Mononuclear cell (primary cell): ENCODE measurements at regions not wholly inside any gene's neighbourhood (a gene's known extent, or its start where the extent isn't known, plus 50 kb on each side); places are given as distances from the start of the nearest gene placed in this dataset.

Source experiments
- H3K27me3 ChIP-seq: 2 replicates; pipeline ENCODE4 v1.6.0; 2011; ENCODE audit warnings: low read length, control low read depth; ENCODE audit not compliant: insufficient read depth
- H3K4me1 ChIP-seq: 2 replicates; pipeline ENCODE4 v1.5.1; 2011; ENCODE audit warnings: mild to moderate bottlenecking, low read length, control low read depth; ENCODE audit not compliant: insufficient read depth
- H3K4me3 ChIP-seq: 2 replicates; pipeline ENCODE4 v1.5.1; 2011; ENCODE audit warnings: mild to moderate bottlenecking, low read length, moderate library complexity
- H3K9me3 ChIP-seq: 2 replicates; pipeline ENCODE4 v1.5.1; 2011; ENCODE audit warnings: low read depth, mild to moderate bottlenecking, control low read depth, low read length

DNA sequence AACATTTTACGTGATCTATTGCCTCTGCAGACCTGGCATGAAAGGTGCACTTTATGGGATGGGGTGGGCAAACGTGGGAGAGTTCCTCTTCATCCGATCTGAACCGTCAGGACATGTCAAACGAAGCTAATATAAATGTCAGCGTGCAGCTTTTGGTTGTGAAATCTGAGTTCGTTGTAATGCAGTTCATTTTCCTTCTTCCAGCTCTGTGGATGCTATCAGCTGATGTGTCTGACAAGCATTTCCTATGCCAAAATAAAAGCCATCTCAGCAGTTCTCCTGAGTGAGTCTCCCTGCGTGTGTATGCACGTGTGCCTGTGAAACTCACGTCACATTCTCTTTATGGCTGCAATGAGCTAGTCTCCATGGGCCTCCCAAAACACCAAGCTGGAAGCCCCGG, 512.3 kb downstream of the MCTP2 start:
- Histone ChIP-seq H3K4me1 (no peaks in the 10 kb centered on the region), H3K9me3 (no peaks in the 10 kb centered on the region), H3K27me3 (no peaks in the 10 kb centered on the region), H3K4me3 (no peak overlapping the region)

DNA sequence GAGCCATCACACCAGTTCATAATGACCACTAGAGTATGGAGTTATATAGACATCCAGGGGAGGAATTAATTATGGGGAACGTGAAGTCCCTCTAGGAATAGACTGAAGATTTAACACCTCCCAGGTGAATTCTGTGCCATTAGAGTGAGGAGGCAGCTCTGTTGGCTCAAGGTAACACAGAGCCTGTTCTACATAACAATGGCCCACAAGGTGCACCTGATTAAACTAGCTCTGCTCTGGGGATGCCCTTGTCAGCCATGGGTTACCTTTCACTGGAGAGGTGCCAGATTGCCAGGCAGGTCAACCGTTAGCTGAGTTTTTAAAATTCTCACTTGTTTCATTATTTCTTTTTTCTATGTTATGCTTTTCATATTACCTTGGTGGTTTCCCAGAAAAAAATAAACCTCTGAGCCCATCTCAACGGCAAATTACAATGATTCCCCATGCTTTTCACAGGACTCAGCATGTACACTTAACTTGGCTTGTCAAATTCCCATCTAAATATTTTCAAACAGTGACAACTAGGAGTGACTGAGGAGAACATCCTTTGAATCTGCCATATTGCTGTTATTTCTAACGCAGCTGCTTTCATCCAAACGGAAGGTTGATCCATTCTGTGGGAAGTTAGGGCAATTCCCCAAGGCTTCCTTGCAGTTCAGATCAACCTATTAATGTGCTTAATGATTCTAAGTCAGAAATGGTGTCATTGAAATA, 512.9 kb downstream of the MCTP2 start:
- H3K4me3 ChIP-seq, result no peak overlapping the region
- no peaks in the 10 kb centered on the region for H3K9me3 ChIP-seq
- H3K4me1 ChIP-seq, result no peaks in the 10 kb centered on the region
- H3K27me3 ChIP-seq, result no peaks in the 10 kb centered on the region

DNA sequence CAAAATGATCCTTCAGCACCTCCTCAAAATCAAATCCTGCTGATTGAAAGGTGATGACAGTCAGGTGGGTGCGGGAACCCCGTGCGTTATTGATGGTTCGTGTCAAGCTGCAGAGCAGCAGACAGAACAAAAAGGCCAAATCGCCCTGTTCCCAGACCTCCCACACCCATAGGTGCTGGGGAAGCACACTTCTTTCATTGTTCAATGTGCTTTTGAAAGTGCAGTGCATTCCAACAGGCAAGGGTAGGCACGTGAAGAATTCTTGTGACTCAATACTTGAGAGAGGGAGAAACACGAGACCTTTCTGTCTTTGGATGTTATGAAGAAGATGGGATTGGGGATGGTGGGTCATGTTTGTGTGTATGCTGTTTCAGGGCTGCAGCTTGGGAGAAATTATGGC, 514.0 kb downstream of the MCTP2 start:
- Histone ChIP-seq H3K27me3 (no peaks in the 10 kb centered on the region), H3K4me3 (no peak overlapping the region), H3K4me1 (no peaks in the 10 kb centered on the region), H3K9me3 (no peaks in the 10 kb centered on the region)

DNA sequence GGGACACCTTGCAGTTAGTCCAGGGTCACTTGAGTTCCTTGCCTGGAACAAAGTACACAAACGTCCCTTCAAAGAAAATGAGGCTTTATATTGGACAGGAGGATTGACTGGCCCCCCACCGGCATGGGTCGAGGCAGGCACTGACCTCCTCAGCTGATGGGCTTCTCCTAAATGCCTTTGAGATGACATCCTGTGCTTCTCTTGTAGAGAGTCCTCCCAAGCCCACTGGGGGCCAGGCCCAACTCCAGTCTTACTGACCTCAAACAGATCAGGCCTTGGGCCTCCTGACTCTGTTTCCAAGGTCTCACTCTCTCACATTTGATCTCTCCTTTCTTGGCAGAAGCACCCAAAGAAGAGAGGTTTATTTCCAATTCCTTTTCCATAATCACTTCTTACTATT, 516.1 kb downstream of the MCTP2 start:
- Histone ChIP-seq H3K9me3 (no peaks in the 10 kb centered on the region), H3K27me3 (no peaks in the 10 kb centered on the region), H3K4me3 (no peak overlapping the region), H3K4me1 (no peaks in the 10 kb centered on the region)

DNA sequence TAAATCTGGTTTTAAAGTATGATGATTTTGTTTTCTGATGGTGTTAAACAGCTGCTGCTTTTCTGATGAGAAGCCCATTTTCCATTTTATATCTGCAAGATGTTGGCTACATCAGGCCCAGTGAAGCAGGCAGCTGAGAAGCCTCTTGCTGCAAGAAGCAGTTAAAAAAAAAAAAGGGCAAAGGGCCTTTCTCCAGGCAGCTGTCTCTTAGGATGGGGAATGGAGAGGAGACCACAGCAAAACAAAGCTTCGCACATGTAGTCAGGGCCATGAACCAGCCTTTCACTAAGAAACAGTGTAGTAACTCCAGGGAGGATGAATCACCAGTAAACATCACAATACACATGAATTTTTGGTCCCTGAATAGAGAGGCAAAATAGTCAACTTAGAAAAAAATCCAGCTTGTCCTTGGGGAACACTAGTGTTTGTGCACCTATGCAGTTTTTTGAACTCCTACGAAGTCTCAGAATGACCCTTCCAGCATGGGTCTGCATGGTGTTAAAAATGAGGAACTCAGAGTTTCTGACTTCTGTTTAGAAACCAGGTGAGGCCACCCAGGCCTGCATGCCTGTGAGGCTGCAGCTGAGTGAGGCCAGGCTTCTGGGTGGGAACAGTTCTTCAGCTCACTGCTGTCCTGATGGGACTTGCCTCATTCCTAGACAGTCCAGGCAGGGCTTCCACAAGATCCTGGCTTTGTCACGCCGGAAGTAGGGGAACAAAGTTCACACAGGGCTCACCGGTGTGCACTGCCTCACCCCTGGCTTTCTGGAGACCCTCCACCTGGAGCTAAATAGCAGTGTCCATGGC, 518.7 kb downstream of the MCTP2 start:
- Histone ChIP-seq H3K27me3 (no peaks in the 10 kb centered on the region), H3K9me3 (no peaks in the 10 kb centered on the region), H3K4me3 (no peak overlapping the region), H3K4me1 (no peaks in the 10 kb centered on the region)

DNA sequence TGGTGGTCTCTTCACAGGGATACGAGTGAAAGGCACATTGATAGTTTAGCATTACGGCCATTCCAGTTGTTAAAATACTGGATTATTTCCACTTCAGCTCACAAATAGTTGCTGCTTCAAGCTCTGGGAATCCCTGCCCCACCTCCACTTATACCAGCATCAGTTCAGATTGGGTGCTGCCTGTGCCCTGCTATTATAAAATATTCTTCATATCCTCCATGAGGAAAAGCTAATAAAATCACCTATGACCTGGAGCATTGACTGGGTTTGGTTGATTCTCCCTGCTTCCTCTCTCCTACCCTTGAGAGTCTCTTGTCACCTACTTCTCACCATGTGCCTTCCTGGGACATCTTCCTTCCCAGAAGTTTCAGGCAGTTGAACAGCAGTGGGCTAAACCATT, 529.0 kb downstream of the MCTP2 start:
- H3K4me3 ChIP-seq, result no peak overlapping the region
- no peaks in the 10 kb centered on the region for H3K4me1 ChIP-seq
- no peaks in the 10 kb centered on the region for H3K9me3 ChIP-seq
- no peaks in the 10 kb centered on the region for H3K27me3 ChIP-seq

DNA sequence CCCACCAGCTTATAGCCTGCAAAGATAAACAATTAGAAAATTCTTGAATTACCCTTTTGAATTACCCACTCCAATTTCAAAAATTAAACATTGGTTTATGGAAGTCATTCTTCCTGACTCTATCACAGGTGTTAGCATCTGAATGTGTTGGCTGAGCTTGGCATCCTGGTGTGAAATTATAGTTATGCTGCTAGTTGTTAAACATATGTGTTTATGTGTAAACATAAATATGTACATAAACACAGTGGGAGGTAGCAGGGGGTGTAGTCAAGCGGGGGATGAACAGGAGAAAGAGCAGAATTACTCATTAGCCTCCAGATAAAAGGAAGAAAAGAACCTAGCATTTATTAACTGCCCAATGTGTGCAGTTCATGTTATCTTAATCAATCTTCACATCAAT, 530.2 kb downstream of the MCTP2 start:
- Histone ChIP-seq H3K4me3 (no peak overlapping the region), H3K4me1 (no peaks in the 10 kb centered on the region), H3K27me3 (no peaks in the 10 kb centered on the region), H3K9me3 (no peaks in the 10 kb centered on the region)

DNA sequence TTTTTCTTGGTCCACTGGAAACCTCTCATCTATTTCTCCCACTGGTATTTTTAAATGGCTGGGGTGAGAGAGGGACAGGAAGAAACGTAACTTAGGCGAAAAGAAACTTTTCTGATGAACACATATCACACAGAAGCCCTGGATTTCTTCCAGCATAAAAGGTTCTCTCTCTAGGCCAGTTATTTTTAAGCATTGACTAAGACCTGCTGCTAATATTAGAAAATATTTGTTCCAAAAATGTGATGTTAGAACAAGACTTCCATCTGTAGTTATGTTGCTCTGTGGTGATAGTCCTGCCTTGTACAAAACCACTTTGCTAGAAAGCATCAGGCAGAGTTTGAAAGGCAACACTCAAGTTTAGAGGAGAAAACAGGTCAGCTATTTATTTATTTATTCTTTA, 537.7 kb downstream of the MCTP2 start:
- Histone ChIP-seq H3K4me1 (no peaks in the 10 kb centered on the region), H3K27me3 (no peaks in the 10 kb centered on the region), H3K9me3 (no peaks in the 10 kb centered on the region), H3K4me3 (no peak overlapping the region)

DNA sequence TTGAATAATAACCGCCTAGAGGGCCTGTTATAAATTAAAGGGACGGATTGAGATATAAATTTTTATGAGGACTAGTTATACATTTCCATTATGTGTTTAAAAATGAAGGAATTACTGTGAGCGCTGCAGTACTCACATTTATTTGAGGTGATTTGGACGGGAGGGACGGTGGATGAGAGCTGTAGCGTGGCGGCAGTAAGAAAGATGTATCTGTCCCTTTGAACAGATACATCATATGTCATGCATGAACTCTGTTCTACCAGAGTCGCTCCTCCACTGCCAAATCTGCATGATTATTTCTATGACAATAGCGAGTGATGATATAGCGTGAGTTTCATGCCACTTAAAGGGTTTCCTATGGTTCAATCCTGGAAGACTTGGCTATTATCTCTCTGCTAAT, 538.8 kb downstream of the MCTP2 start:
- H3K27me3 ChIP-seq, result no peaks in the 10 kb centered on the region
- H3K9me3 ChIP-seq, result no peaks in the 10 kb centered on the region

DNA sequence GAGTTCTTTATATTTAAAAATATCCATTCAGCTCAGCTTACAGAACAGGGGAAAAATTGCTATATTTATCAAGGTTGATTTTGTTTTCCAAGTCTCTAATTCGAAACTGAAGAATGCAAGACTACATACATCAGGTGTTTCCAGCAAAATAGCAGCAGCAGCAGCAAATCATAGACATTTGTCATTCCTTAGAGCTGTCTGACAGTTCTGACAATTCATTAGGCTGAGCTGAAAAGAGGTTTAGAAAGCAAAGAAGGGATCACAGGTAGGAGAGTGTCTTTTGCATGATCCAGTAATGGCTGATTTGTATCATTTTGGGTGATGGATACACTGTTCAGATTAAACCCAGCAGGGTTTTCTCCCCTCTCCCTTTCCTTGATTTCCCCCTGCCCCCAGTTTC, 545.7 kb downstream of the MCTP2 start:
- H3K4me1 ChIP-seq, result no peaks in the 10 kb centered on the region
- no peak overlapping the region for H3K4me3 ChIP-seq
- no peaks in the 10 kb centered on the region for H3K27me3 ChIP-seq
- no peaks in the 10 kb centered on the region for H3K9me3 ChIP-seq

More for the DNA sequence above, 538.8 kb downstream of the MCTP2 start:
- no peak overlapping the region for H3K4me3 ChIP-seq
- H3K4me1 ChIP-seq, result no peaks in the 10 kb centered on the region

DNA sequence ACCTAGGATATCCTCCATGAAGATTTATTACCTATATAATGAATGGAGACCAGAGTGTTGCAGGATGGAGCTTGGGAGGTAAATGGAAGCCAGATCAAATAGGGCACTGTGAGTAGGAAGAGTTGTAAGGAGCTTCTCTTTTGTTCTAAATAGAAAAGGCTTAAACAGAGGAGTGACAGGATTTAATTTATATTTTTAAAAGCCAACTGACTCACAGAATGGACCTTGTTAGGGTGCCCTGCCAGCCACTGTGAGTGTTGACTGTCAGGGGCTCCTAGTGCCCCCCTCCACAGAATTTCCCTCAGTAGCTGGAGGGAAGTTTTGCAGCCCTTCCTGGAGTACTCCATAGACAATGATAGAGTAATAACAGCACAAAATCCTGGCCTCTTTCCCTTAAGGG, 547.5 kb downstream of the MCTP2 start:
- no peaks in the 10 kb centered on the region for H3K4me1 ChIP-seq
- H3K4me3 ChIP-seq, result no peak overlapping the region
- H3K27me3 ChIP-seq, result no peaks in the 10 kb centered on the region
- no peaks in the 10 kb centered on the region for H3K9me3 ChIP-seq

DNA sequence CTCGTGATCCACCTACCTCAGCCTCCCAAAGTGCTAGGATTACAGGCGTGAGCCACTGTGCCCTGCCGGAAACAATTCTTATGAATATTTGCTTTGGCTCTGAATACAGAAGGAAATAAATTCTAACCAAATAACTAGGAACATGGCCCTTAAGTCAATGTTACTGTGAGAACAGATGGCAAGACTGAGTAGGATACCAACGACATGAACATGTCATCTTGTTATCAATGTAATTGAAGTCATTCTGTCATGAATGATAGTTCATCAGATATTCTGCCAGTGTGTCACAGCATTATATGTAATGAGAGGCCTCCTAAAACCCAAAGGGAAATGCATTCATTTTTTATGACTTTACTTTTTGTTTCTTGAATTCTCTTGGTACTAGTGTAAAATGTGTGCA, 548.8 kb downstream of the MCTP2 start:
- H3K27me3 ChIP-seq, result no peaks in the 10 kb centered on the region
- no peaks in the 10 kb centered on the region for H3K9me3 ChIP-seq
- H3K4me3 ChIP-seq, result no peak overlapping the region
- H3K4me1 ChIP-seq, result no peaks in the 10 kb centered on the region

DNA sequence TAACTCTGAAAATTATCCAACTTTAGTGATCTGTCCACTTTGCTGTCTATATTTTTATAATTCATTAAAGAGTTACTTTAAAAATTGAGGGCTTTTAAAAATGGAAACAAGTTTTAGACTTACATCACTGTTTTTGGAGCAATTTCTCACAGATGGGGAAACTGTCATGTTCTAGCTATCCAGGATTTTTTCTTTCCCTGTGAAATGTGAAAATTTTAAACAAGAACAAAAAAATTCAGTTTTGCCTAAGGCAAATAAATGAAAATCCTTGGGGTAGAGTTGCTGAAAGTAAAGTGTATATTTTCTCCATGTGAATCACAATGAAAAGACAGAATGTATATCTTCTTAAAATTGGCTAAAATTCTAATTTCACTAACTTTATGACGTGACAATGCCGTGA, 553.7 kb downstream of the MCTP2 start:
- H3K9me3 ChIP-seq, result no peaks in the 10 kb centered on the region
- H3K27me3 ChIP-seq, result no peaks in the 10 kb centered on the region
- no peak overlapping the region for H3K4me3 ChIP-seq
- H3K4me1 ChIP-seq, result no peaks in the 10 kb centered on the region

DNA sequence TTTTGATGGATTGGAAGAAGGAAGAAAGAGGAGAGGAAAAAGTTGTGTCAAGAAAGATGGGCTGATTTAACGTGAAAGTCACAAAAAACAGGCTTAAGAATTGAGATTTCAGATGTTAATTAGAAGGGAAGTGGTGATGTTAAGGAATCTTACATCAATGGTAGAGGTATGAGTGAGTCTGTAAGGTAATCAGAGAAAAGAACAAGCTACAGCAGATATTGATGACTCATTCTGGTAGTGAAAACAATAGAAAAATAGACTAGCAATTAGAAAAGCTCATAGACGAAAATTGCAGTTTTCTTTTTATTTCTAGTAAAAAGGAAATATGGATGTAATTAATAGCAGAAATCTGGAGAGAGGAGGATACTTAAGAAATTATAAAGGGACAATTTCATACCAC, 559.6 kb downstream of the MCTP2 start:
- H3K4me1 ChIP-seq, result no peaks in the 10 kb centered on the region
- no peaks in the 10 kb centered on the region for H3K9me3 ChIP-seq
- no peak overlapping the region for H3K4me3 ChIP-seq
- H3K27me3 ChIP-seq, result no peaks in the 10 kb centered on the region

DNA sequence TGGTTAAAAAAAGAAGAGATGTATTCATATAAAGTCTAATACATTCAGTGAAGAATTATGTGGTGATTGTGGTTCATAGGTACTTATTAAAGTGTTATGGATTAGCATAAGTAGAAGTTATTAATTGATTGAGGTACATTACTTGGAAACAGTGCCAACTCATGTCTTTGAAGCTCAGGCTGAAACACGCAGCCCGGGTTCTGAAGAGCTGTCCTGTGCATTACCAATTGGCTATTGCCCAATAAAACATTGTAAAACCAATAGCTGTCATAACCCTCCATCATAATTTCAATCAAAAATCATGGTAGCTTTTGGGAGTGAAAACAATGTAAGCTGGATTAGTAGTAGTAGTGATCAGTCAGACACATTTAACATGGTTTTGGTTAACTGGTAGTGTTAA, 560.1 kb downstream of the MCTP2 start:
- Histone ChIP-seq H3K4me1 (no peaks in the 10 kb centered on the region), H3K27me3 (no peaks in the 10 kb centered on the region), H3K4me3 (no peak overlapping the region), H3K9me3 (no peaks in the 10 kb centered on the region)

DNA sequence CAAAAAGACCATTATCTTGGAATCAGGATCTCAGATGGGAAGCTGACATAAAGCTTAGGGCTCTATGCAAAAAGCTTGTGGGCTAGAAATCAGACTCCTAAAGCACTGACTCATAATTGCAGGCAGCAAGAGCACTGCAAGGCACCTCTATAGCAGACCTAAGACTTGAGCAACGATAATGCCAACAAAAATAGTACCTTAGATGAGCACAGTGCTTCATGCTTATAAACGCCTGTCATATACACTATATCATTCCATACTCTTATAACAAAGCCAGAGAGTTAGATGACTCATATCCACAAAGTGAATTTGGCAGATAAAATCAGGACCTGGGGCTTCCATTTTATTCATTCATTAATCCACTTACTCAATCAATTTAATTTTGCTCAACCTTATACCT, 560.8 kb downstream of the MCTP2 start:
- Histone ChIP-seq H3K9me3 (peaks cover 2% of the 10 kb centered on the region), H3K4me1 (no peaks in the 10 kb centered on the region), H3K27me3 (no peaks in the 10 kb centered on the region), H3K4me3 (no peak overlapping the region)
